ENCODE measurements at regions not wholly inside any gene's neighbourhood (a gene's known extent, or its start where the extent isn't known, plus 50 kb on each side); places are given as distances from the start of the nearest gene placed in this dataset.

DNA sequence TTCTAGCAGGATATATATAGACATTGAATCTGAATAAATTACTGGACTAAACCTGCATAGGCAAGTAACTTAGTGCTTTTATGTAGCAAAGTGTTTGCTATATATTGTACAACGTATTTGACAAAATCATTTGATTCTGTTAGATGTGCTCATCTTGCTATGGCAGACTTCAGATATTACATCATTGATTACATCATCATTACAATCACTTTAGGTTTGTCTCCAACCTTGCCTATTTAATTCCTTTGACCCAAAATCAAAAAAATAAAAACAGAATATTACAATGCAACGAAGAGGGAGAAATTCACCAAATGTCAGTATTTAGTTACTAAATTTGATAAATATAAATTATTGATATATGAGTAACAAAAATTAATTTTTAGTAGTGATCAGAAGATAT, 155.7 kb upstream of the STEAP1 start:
- Histone ChIP-seq H2BK5ac (ENCODE audit: low read length) (no peak overlapping the region), H2AFZ (ENCODE audit: low read length) (no peak overlapping the region)

DNA sequence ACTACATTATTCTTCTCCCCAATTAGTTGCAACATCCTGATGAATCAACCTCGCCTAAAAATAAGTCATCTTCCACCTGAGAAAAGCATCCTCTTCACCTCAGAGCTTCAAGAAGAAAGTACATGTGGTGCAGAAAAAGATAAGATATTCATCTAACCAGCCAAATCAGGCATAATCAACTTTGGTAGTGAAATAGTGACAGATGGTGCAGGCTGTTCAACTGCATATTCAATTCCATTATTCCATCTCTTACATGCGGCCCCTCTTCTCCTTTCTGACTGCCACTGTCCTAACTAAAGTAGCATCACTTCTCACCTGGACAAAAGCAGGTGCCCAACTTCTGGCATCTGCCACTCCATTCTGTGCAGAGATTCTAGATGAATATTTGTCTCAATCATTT, 148.4 kb upstream of the STEAP1 start:
- no peak overlapping the region for H2BK120ac ChIP-seq (ENCODE audit: low read depth, low read length)
- peaks cover 2% of the 10 kb centered on the region in 2 donors for H3K4me1 ChIP-seq (ENCODE audit: control insufficient read depth in 2 of 2, insufficient read depth in 1 of 2, low read depth in 1 of 2, low read length in 2 of 2)
- H2BK5ac ChIP-seq (ENCODE audit: low read length): no peak overlapping the region
- no peak overlapping the region for H3K23ac ChIP-seq (ENCODE audit: low read depth, low read length, poor library complexity)
- no peaks in the 10 kb centered on the region for H3K36me3 ChIP-seq (replicated peaks in 1 of 2; ENCODE audit: control insufficient read depth in 2 of 2, insufficient read depth in 2 of 2, low read length in 2 of 2)
- no peak for DNase-seq (ENCODE audit: low spot score)
- H3K79me1 ChIP-seq (ENCODE audit: low read depth, low read length): no peaks in the 10 kb centered on the region
- H3K18ac ChIP-seq (ENCODE audit: low read length): no peak overlapping the region
- WGBS, 2 donors (ENCODE audit: extremely low coverage in 2 of 2, insufficient read length in 2 of 2, insufficient replicate concordance in 1 of 2): no CpG with 5 or more reads among the region's 2 CpGs
- no peak overlapping the region for H4K91ac ChIP-seq (ENCODE audit: low read depth, low read length, poor library complexity)
- H3K9ac ChIP-seq (ENCODE audit: low read depth, low read length, poor library complexity): no peak overlapping the region
- no peaks in the 10 kb centered on the region for H3K9me3 ChIP-seq (replicated peaks in 1 of 2; ENCODE audit: control insufficient read depth in 2 of 2, insufficient read depth in 1 of 2, low read depth in 1 of 2, low read length in 2 of 2)
- H3K27ac ChIP-seq (replicated peaks; ENCODE audit: low read length): no peak overlapping the region
- no peaks in the 10 kb centered on the region for H3K27me3 ChIP-seq (ENCODE audit: control insufficient read depth in 3 of 3, insufficient read depth in 3 of 3, low read depth in 1 of 3, low read length in 3 of 3)
- H2AFZ ChIP-seq (ENCODE audit: low read length): no peak overlapping the region
- no peak overlapping the region for H2AK5ac ChIP-seq (ENCODE audit: low read depth, low read length)
- H2BK12ac ChIP-seq (ENCODE audit: low read length): no peak overlapping the region
- H3K14ac ChIP-seq (ENCODE audit: low read length): no peak overlapping the region
- H3K4me3 ChIP-seq (ENCODE audit: low read length in 2 of 2): no peak overlapping the region
- H3K4me2 ChIP-seq (ENCODE audit: insufficient read depth, low read length, poor library complexity, severe bottlenecking): no peak overlapping the region
- H4K8ac ChIP-seq (ENCODE audit: low read depth, low read length): no peak overlapping the region
- no peak overlapping the region for H3K4ac ChIP-seq (ENCODE audit: low read length)
- no peak overlapping the region for H2BK15ac ChIP-seq (ENCODE audit: low read length)

More for the DNA sequence above, 155.7 kb upstream of the STEAP1 start:
- no peak overlapping the region for H2BK12ac ChIP-seq (ENCODE audit: low read length)
- no peak overlapping the region for H3K4me2 ChIP-seq (ENCODE audit: insufficient read depth, low read length, poor library complexity, severe bottlenecking)
- no peaks in the 10 kb centered on the region for H3K79me1 ChIP-seq (ENCODE audit: low read depth, low read length)
- no peak overlapping the region for H2AK5ac ChIP-seq (ENCODE audit: low read depth, low read length)
- no peaks in the 10 kb centered on the region for H3K36me3 ChIP-seq (replicated peaks in 1 of 2; ENCODE audit: control insufficient read depth in 2 of 2, insufficient read depth in 2 of 2, low read length in 2 of 2)
- H3K27ac ChIP-seq (replicated peaks; ENCODE audit: low read length): no peak overlapping the region
- no peak overlapping the region for H3K23ac ChIP-seq (ENCODE audit: low read depth, low read length, poor library complexity)
- DNase-seq (ENCODE audit: low spot score): no peak
- H2BK120ac ChIP-seq (ENCODE audit: low read depth, low read length): no peak overlapping the region
- H3K9ac ChIP-seq (ENCODE audit: low read depth, low read length, poor library complexity): no peak overlapping the region
- no peaks in the 10 kb centered on the region for H3K4me1 ChIP-seq (ENCODE audit: control insufficient read depth in 2 of 2, insufficient read depth in 1 of 2, low read depth in 1 of 2, low read length in 2 of 2)
- H4K8ac ChIP-seq (ENCODE audit: low read depth, low read length): no peak overlapping the region
- H3K18ac ChIP-seq (ENCODE audit: low read length): no peak overlapping the region
- no peak overlapping the region for H3K14ac ChIP-seq (ENCODE audit: low read length)
- no peaks in the 10 kb centered on the region for H3K27me3 ChIP-seq (ENCODE audit: control insufficient read depth in 3 of 3, insufficient read depth in 3 of 3, low read depth in 1 of 3, low read length in 3 of 3)
- H2BK15ac ChIP-seq (ENCODE audit: low read length): no peak overlapping the region
- H3K9me3 ChIP-seq (replicated peaks in 1 of 2; ENCODE audit: control insufficient read depth in 2 of 2, insufficient read depth in 1 of 2, low read depth in 1 of 2, low read length in 2 of 2): no peaks in the 10 kb centered on the region
- no CpG with 5 or more reads among the region's 2 CpGs for WGBS, 2 donors (ENCODE audit: extremely low coverage in 2 of 2, insufficient read length in 2 of 2, insufficient replicate concordance in 1 of 2)
- H4K91ac ChIP-seq (ENCODE audit: low read depth, low read length, poor library complexity): no peak overlapping the region
- no peak overlapping the region for H3K4ac ChIP-seq (ENCODE audit: low read length)
- H3K4me3 ChIP-seq (ENCODE audit: low read length in 2 of 2): no peak overlapping the region

DNA sequence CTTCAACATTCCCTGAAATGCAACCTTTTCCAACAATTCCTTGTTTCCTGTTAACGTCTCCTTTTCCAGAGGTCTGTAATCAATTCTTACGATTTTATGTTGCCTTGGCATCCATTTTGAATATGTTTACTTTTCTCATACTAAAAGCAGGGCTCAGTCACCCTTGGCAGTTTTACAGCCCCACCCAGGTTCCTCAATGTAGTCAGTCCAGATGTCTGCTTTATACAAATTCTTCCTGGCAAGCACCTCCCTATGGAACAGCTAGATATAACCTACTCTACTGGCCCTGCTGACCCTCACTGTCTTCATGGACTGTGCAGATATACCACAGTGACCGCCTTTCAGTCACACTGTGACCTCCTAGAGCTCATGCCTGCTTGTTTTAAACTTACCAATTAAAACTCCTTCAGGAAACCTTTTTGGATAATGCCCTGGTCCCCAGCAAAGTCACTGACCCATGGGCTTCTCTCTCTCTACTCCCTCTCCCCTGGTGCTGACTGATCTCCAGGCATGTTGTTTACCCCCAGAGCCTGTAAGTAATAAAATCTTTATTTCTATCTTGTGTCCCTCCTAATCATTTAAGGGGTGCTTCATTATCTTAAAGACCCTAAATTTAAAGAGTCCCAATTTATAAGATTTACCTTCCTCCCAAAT, 147.1 kb upstream of the STEAP1 start:
- Histone ChIP-seq H3K27ac (replicated peaks; ENCODE audit: low read length) (no peak overlapping the region), H2AK5ac (ENCODE audit: low read depth, low read length) (no peak overlapping the region)
- no CpG with 5 or more reads among the region's 3 CpGs for WGBS, 2 donors (ENCODE audit: extremely low coverage in 2 of 2, insufficient read length in 2 of 2, insufficient replicate concordance in 1 of 2)

DNA sequence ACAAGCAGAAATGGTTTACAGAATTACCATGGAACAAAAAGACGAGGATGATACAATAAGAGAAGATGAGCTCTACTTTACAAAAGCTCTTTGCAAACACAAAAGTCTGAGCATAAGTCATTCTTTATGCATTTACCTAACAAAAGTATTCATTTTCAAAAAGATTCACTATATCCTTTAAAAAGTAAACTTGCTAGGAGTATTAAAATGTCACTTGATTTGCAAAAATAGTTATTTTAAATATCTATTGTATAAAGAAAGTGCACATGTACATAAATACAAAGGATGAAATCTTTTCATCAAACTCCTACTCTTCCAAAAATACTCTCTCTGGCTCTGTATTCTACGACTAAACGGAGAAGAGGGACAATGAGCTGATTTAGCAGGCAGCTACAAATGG, 146.4 kb upstream of the STEAP1 start:
- Histone ChIP-seq H3K4me3 (ENCODE audit: low read length in 2 of 2) (no peak overlapping the region), H3K23ac (ENCODE audit: low read depth, low read length, poor library complexity) (no peak overlapping the region), H2BK5ac (ENCODE audit: low read length) (no peak overlapping the region), H3K4me1 (ENCODE audit: control insufficient read depth in 2 of 2, insufficient read depth in 1 of 2, low read depth in 1 of 2, low read length in 2 of 2) (peaks cover 2% of the 10 kb centered on the region in 2 donors), H3K4me2 (ENCODE audit: insufficient read depth, low read length, poor library complexity, severe bottlenecking) (no peak overlapping the region), H2BK12ac (ENCODE audit: low read length) (no peak overlapping the region), H3K18ac (ENCODE audit: low read length) (no peak overlapping the region), H3K9ac (ENCODE audit: low read depth, low read length, poor library complexity) (no peak overlapping the region), H3K4ac (ENCODE audit: low read length) (no peak overlapping the region), H4K91ac (ENCODE audit: low read depth, low read length, poor library complexity) (no peak overlapping the region), H3K14ac (ENCODE audit: low read length) (no peak overlapping the region), H2BK120ac (ENCODE audit: low read depth, low read length) (no peak overlapping the region), H3K9me3 (replicated peaks in 1 of 2; ENCODE audit: control insufficient read depth in 2 of 2, insufficient read depth in 1 of 2, low read depth in 1 of 2, low read length in 2 of 2) (no peaks in the 10 kb centered on the region), H3K79me1 (ENCODE audit: low read depth, low read length) (no peaks in the 10 kb centered on the region), H4K8ac (ENCODE audit: low read depth, low read length) (no peak overlapping the region), H2BK15ac (ENCODE audit: low read length) (no peak overlapping the region), H3K27ac (replicated peaks; ENCODE audit: low read length) (no peak overlapping the region), H2AFZ (ENCODE audit: low read length) (no peak overlapping the region), H2AK5ac (ENCODE audit: low read depth, low read length) (no peak overlapping the region), H3K27me3 (ENCODE audit: control insufficient read depth in 3 of 3, insufficient read depth in 3 of 3, low read depth in 1 of 3, low read length in 3 of 3) (no peaks in the 10 kb centered on the region), H3K36me3 (replicated peaks in 1 of 2; ENCODE audit: control insufficient read depth in 2 of 2, insufficient read depth in 2 of 2, low read length in 2 of 2) (no peaks in the 10 kb centered on the region)
- no CpG with 5 or more reads among the region's 3 CpGs for WGBS, 2 donors (ENCODE audit: extremely low coverage in 2 of 2, insufficient read length in 2 of 2, insufficient replicate concordance in 1 of 2)
- DNase-seq (ENCODE audit: low spot score): no peak

More for the DNA sequence above, 147.1 kb upstream of the STEAP1 start:
- Histone ChIP-seq H3K4me2 (ENCODE audit: insufficient read depth, low read length, poor library complexity, severe bottlenecking) (no peak overlapping the region), H3K4ac (ENCODE audit: low read length) (no peak overlapping the region), H2BK5ac (ENCODE audit: low read length) (no peak overlapping the region), H3K27me3 (ENCODE audit: control insufficient read depth in 3 of 3, insufficient read depth in 3 of 3, low read depth in 1 of 3, low read length in 3 of 3) (no peaks in the 10 kb centered on the region), H2BK120ac (ENCODE audit: low read depth, low read length) (no peak overlapping the region), H3K4me3 (ENCODE audit: low read length in 2 of 2) (no peak overlapping the region), H3K9me3 (replicated peaks in 1 of 2; ENCODE audit: control insufficient read depth in 2 of 2, insufficient read depth in 1 of 2, low read depth in 1 of 2, low read length in 2 of 2) (no peaks in the 10 kb centered on the region), H4K8ac (ENCODE audit: low read depth, low read length) (no peak overlapping the region), H2BK15ac (ENCODE audit: low read length) (no peak overlapping the region), H3K9ac (ENCODE audit: low read depth, low read length, poor library complexity) (no peak overlapping the region), H3K18ac (ENCODE audit: low read length) (no peak overlapping the region), H3K79me1 (ENCODE audit: low read depth, low read length) (no peaks in the 10 kb centered on the region), H3K4me1 (ENCODE audit: control insufficient read depth in 2 of 2, insufficient read depth in 1 of 2, low read depth in 1 of 2, low read length in 2 of 2) (peaks cover 2% of the 10 kb centered on the region in 2 donors), H4K91ac (ENCODE audit: low read depth, low read length, poor library complexity) (no peak overlapping the region), H3K14ac (ENCODE audit: low read length) (no peak overlapping the region), H2BK12ac (ENCODE audit: low read length) (no peak overlapping the region), H2AFZ (ENCODE audit: low read length) (peak overlapping the region; percentile 48), H3K36me3 (replicated peaks in 1 of 2; ENCODE audit: control insufficient read depth in 2 of 2, insufficient read depth in 2 of 2, low read length in 2 of 2) (no peaks in the 10 kb centered on the region), H3K23ac (ENCODE audit: low read depth, low read length, poor library complexity) (no peak overlapping the region)
- no peak for DNase-seq (ENCODE audit: low spot score)

Data from neuronal stem cell (in vitro differentiated cells).